HG03064 (cell line): ENCODE measurements at regions not wholly inside any gene's neighbourhood (a gene's known extent, or its start where the extent isn't known, plus 50 kb on each side); places are given as distances from the start of the nearest gene placed in this dataset.

ENCODE experiments used
- ATAC-seq: cut with Tn5 transposase; IDR thresholded peaks from one replicate; pipeline ENCODE4 v1.9.1; 2021; ENCODE audit warnings: low read depth; ENCODE audit not compliant: unreplicated experiment

GRCh38 chr2:146873646-146874259, 971.1 kb upstream of the ACVR2A start:
- ATAC-seq, result no peak

GRCh38 chr2:146873056-146873455, 971.8 kb upstream of the ACVR2A start:
- no peak for ATAC-seq

GRCh38 chr2:146870691-146871090, 974.1 kb upstream of the ACVR2A start:
- no peak for ATAC-seq

GRCh38 chr2:146869328-146869727, 975.5 kb upstream of the ACVR2A start:
- ATAC-seq, result no peak

GRCh38 chr2:146868051-146868450, 976.8 kb upstream of the ACVR2A start:
- no peak for ATAC-seq

- no peak for ATAC-seq
Measured at GRCh38 chr2:146867477-146867986, 977.3 kb upstream of the ACVR2A start.

- no peak for ATAC-seq
Measured at GRCh38 chr2:146853741-146854444, 990.9 kb upstream of the ACVR2A start.

GRCh38 chr2:146852661-146853060, 992.2 kb upstream of the ACVR2A start:
- no peak for ATAC-seq

- no peak for ATAC-seq
Measured at GRCh38 chr2:146850746-146851145, 994.1 kb upstream of the ACVR2A start.

GRCh38 chr2:146847846-146848245, 997.0 kb upstream of the ACVR2A start:
- no peak for ATAC-seq

GRCh38 chr2:146844226-146844990, 1000.4 kb upstream of the ACVR2A start:
- no peak for ATAC-seq

GRCh38 chr2:146837857-146838256, 1007.0 kb upstream of the ACVR2A start:
- no peak for ATAC-seq

GRCh38 chr2:146826388-146826787, 1018.4 kb upstream of the ACVR2A start:
- no peak for ATAC-seq

GRCh38 chr2:146821836-146822316, 1023.0 kb upstream of the ACVR2A start:
- ATAC-seq, result no peak

GRCh38 chr2:146820672-146821071, 1024.2 kb upstream of the ACVR2A start:
- no peak for ATAC-seq

GRCh38 chr2:146818122-146818521, 1026.7 kb upstream of the ACVR2A start:
- no peak for ATAC-seq

GRCh38 chr2:146817613-146818012, 1027.2 kb upstream of the ACVR2A start:
- no peak for ATAC-seq

GRCh38 chr2:146814971-146815370, 1029.9 kb upstream of the ACVR2A start:
- no peak for ATAC-seq

- ATAC-seq, result no peak
Measured at GRCh38 chr2:146807568-146808168, 1037.2 kb upstream of the ACVR2A start.

- ATAC-seq, result no peak
Measured at GRCh38 chr2:146806364-146807005, 1038.3 kb upstream of the ACVR2A start.
